Smooth muscle cell (in vitro differentiated cells): ENCODE measurements at regions not wholly inside any gene's neighbourhood (a gene's known extent, or its start where the extent isn't known, plus 50 kb on each side); places are given as distances from the start of the nearest gene placed in this dataset.
"Not testable (repeated sequence)": the region's sequence is repeated elsewhere in the genome, so short reads cannot be mapped to it uniquely, and the experiment has no call there.

ENCODE experiments used
- DNase-seq: peaks from one replicate; lab custom pipeline; 2025; ENCODE audit not compliant: unreplicated experiment; lab: John Stamatoyannopoulos, UW
- H2AFZ ChIP-seq: fragments of 200-600 bp; sonication (generic); 2 replicates; pipeline ENCODE4 v1.6.0; 2016; ENCODE audit warnings: antibody characterized with exemption, low read depth, mild to moderate bottlenecking
- H3F3A ChIP-seq: fragments of 200-600 bp; sonication (generic); 2 replicates; pipeline ENCODE4 v1.6.0; 2017; ENCODE audit warnings: antibody characterized with exemption, low read depth
- H3K27ac ChIP-seq: fragments of 200-600 bp; sonication (generic); 2 replicates; pipeline ENCODE4 v1.5.1; 2016; ENCODE audit warnings: low read depth, mild to moderate bottlenecking
- H3K27me3 ChIP-seq: fragments of 200-600 bp; sonication (generic); 2 replicates; pipeline ENCODE4 v1.6.1; 2016; ENCODE audit warnings: low read depth, mild to moderate bottlenecking
- H3K36me3 ChIP-seq: fragments of 200-600 bp; sonication (generic); 2 replicates; pipeline ENCODE4 v1.5.1; 2016; ENCODE audit warnings: low read depth
- H3K4me1 ChIP-seq: fragments of 200-600 bp; sonication (generic); 2 replicates; pipeline ENCODE4 v1.5.1; 2016; ENCODE audit warnings: low read depth
- H3K4me2 ChIP-seq: fragments of 200-600 bp; sonication (generic); 2 replicates; pipeline ENCODE4 v1.6.0; 2016; ENCODE audit warnings: mild to moderate bottlenecking
- H3K4me3 ChIP-seq: fragments of 200-600 bp; sonication (generic); 2 replicates; pipeline ENCODE4 v1.5.1; 2016; ENCODE audit warnings: mild to moderate bottlenecking
- H3K79me2 ChIP-seq: fragments of 200-600 bp; sonication (generic); 2 replicates; pipeline ENCODE4 v1.6.0; 2016; ENCODE audit warnings: low read depth, mild to moderate bottlenecking
- H3K9ac ChIP-seq: fragments of 200-600 bp; sonication (generic); 2 replicates; pipeline ENCODE4 v1.6.0; 2016; ENCODE audit warnings: low read depth
- H3K9me3 ChIP-seq: fragments of 200-600 bp; sonication (generic); replicated peaks from 2 replicates; pipeline ENCODE4 v1.5.1; 2016; ENCODE audit warnings: low read depth
- H4K20me1 ChIP-seq: fragments of 200-600 bp; sonication (generic); 2 replicates; pipeline ENCODE4 v1.6.0; 2016; ENCODE audit warnings: low read depth
- CTCF ChIP-seq: fragments of 200-600 bp; sonication (generic); IDR thresholded peaks from 2 replicates; pipeline ENCODE4 v1.5.1; 2017; ENCODE audit warnings: borderline replicate concordance, mild to moderate bottlenecking, antibody characterized with exemption; ENCODE audit not compliant: insufficient read depth, poor library complexity, severe bottlenecking
- WGBS: methylation state at CpG from one replicate; pipeline ENCODE4 v1.1.7; 2016; ENCODE audit warnings: low lambda C conversion rate; 5-methylcytosine and 5-hydroxymethylcytosine counted together

GRCh38 chr12:82600379-82600778 lies 86.3 kb upstream of the TMTC2 start:
- H3K36me3 ChIP-seq = no peaks in the 10 kb centered on the region
- no peaks in the 10 kb centered on the region for H4K20me1 ChIP-seq
- H3K9me3 ChIP-seq = no peaks in the 10 kb centered on the region
- H3K4me2 ChIP-seq = no peak overlapping the region
- H3K4me3 ChIP-seq = no peak overlapping the region
- H3K79me2 ChIP-seq = no peaks in the 10 kb centered on the region
- no peak overlapping the region for H2AFZ ChIP-seq
- H3K27me3 ChIP-seq = peaks cover 3% of the 10 kb centered on the region
- H3K9ac ChIP-seq = no peak overlapping the region
- DNase-seq = no peak
- no peaks in the 10 kb centered on the region for H3F3A ChIP-seq
- no peak for TF ChIP-seq CTCF
- no peak overlapping the region for H3K27ac ChIP-seq
- H3K4me1 ChIP-seq = no peaks in the 10 kb centered on the region

- H3K9me3 ChIP-seq, DNase-seq: not testable (repeated sequence)
These were observed 83.1 kb upstream of the TMTC2 start for GRCh38 chr12:82603647-82604046.

GRCh38 chr12:82605115-82605514 lies 81.6 kb upstream of the TMTC2 start:
- Histone ChIP-seq H3K27ac (no peak overlapping the region), H3K4me1 (no peaks in the 10 kb centered on the region), H3K4me2 (no peak overlapping the region), H3K79me2 (no peaks in the 10 kb centered on the region), H3K9me3 (no peaks in the 10 kb centered on the region), H2AFZ (no peak overlapping the region), H3K9ac (no peak overlapping the region), H3K27me3 (peaks cover 1% of the 10 kb centered on the region), H3K36me3 (no peaks in the 10 kb centered on the region), H3K4me3 (no peak overlapping the region), H3F3A (no peaks in the 10 kb centered on the region), H4K20me1 (no peaks in the 10 kb centered on the region)
- TF ChIP-seq CTCF = no peak
- DNase-seq = no peak

More at GRCh38 chr12:82603647-82604046, 83.1 kb upstream of the TMTC2 start:
- H3K4me1 ChIP-seq, H3K4me2 ChIP-seq, H3K79me2 ChIP-seq, H3K9ac ChIP-seq, H3K4me3 ChIP-seq, H4K20me1 ChIP-seq, H2AFZ ChIP-seq, H3K27ac ChIP-seq, H3K36me3 ChIP-seq, H3K27me3 ChIP-seq, H3F3A ChIP-seq: not testable (repeated sequence)

GRCh38 chr12:82608706-82609105 lies 78.0 kb upstream of the TMTC2 start:
- DNase-seq = no peak
- no peak for TF ChIP-seq CTCF
- Histone ChIP-seq H3K36me3 (no peaks in the 10 kb centered on the region), H3K4me1 (no peaks in the 10 kb centered on the region), H3K27ac (no peak overlapping the region), H3F3A (no peaks in the 10 kb centered on the region), H3K9ac (no peak overlapping the region), H3K79me2 (no peaks in the 10 kb centered on the region), H2AFZ (no peak overlapping the region), H3K4me2 (no peak overlapping the region), H3K4me3 (no peak overlapping the region), H3K9me3 (no peaks in the 10 kb centered on the region), H3K27me3 (no peaks in the 10 kb centered on the region), H4K20me1 (no peaks in the 10 kb centered on the region)
- WGBS = 76% methylated on average over 1 of the region's 1 CpG
